ENCODE measurements at regions not wholly inside any gene's neighbourhood (a gene's known extent, or its start where the extent isn't known, plus 50 kb on each side); places are given as distances from the start of the nearest gene placed in this dataset.

GRCh38 chr17:5942687-5943086, 127.5 kb upstream of the WSCD1 start:
- TF ChIP-seq, protein P1, sequence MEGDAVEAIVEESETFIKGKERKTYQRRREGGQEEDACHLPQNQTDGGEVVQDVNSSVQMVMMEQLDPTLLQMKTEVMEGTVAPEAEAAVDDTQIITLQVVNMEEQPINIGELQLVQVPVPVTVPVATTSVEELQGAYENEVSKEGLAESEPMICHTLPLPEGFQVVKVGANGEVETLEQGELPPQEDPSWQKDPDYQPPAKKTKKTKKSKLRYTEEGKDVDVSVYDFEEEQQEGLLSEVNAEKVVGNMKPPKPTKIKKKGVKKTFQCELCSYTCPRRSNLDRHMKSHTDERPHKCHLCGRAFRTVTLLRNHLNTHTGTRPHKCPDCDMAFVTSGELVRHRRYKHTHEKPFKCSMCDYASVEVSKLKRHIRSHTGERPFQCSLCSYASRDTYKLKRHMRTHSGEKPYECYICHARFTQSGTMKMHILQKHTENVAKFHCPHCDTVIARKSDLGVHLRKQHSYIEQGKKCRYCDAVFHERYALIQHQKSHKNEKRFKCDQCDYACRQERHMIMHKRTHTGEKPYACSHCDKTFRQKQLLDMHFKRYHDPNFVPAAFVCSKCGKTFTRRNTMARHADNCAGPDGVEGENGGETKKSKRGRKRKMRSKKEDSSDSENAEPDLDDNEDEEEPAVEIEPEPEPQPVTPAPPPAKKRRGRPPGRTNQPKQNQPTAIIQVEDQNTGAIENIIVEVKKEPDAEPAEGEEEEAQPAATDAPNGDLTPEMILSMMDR (IDR thresholded peaks at IDR 0.05): no peak
- TF ChIP-seq POLR2A (IDR thresholded peaks at IDR 0.05; ENCODE audit: low read depth): no peak
- TF ChIP-seq EP300 (IDR thresholded peaks at IDR 0.05): no peak
- TF ChIP-seq POLR2AphosphoS5 (IDR thresholded peaks at IDR 0.05): no peak
- H3K27ac ChIP-seq (replicated peaks in 1 of 4): no peak overlapping the region
- H3K4me1 ChIP-seq: no peaks in the 10 kb centered on the region
- peaks cover 0 to 42% (median 0%) of the 10 kb centered on the region in 4 donors for H3K27me3 ChIP-seq
- no peaks in the 10 kb centered on the region for H3K9me3 ChIP-seq
- intact Hi-C loops (cut with DNase I): no loop called here
- 47% methylated on average over 7 of the region's 7 CpGs for WGBS
- no peak overlapping the region for H3K4me3 ChIP-seq
- H3K36me3 ChIP-seq: no peaks in the 10 kb centered on the region
- DNase-seq (ENCODE audit: extremely low spot score): no peak

GRCh38 chr17:5943232-5943631, 126.9 kb upstream of the WSCD1 start:
- WGBS: 23% methylated on average over 7 of the region's 7 CpGs
- Histone ChIP-seq H3K27me3 (peaks cover 0 to 41% (median 0%) of the 10 kb centered on the region in 4 donors), H3K4me3 (no peak overlapping the region), H3K27ac (replicated peaks in 1 of 4) (no peak overlapping the region), H3K9me3 (no peaks in the 10 kb centered on the region), H3K36me3 (no peaks in the 10 kb centered on the region), H3K4me1 (no peaks in the 10 kb centered on the region)
- no peak for DNase-seq (ENCODE audit: extremely low spot score)
- intact Hi-C loops (cut with DNase I): no loop called here
- TF ChIP-seq POLR2AphosphoS5 (IDR thresholded peaks at IDR 0.05): no peak
- no peak for TF ChIP-seq POLR2A (IDR thresholded peaks at IDR 0.05; ENCODE audit: low read depth)
- TF ChIP-seq, protein P1 (IDR thresholded peaks at IDR 0.05): no peak
- TF ChIP-seq EP300 (IDR thresholded peaks at IDR 0.05): no peak

DNA sequence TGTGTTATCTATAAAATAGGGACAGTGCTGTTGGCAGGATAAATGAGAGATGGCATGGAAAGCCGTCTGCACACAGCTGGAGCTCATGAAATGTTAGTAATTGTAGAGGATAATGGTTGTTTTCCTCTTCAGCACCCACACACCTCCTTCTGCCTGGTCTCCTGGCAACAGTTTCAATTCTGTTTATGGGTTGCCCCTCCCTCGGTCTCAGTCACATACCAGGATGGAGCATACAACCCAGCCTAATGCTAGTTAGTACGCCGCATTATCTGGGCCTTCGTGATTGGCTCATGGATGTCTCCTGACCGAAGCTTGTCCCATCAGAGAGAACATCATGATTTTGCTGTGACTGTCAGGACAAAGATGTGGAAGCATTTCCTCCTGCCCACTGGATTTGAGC, 126.2 kb upstream of the WSCD1 start:
- TF ChIP-seq, protein P1 (IDR thresholded peaks at IDR 0.05): no peak
- TF ChIP-seq EP300 (IDR thresholded peaks at IDR 0.05): no peak
- TF ChIP-seq POLR2A (IDR thresholded peaks at IDR 0.05; ENCODE audit: low read depth): no peak
- TF ChIP-seq POLR2AphosphoS5 (IDR thresholded peaks at IDR 0.05): no peak

DNA sequence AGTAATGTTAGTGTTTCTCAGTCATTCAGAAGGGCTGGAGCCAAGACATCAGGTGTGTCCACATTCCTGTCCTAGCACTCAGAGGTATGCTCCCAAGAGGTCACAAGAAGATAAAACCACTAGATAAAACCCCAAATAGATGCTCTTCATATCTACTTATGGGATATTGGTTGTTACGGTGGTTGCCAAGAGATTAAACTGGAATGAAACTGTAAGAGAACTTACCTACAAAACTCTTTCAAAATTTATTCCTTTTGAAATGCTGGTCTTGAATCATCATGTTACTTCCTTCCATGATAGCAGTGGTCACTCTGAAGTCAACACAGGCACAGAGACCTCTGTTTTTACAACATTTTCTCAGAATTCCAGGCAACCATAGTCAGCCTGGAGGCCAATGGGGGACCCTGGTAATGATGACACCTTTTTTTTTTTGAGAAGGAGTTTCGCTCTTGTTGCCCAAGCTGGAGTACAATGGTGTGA, 122.4 kb upstream of the WSCD1 start:
- WGBS: 72% methylated on average over 2 of the region's 2 CpGs
- no peaks in the 10 kb centered on the region for H3K9me3 ChIP-seq
- intact Hi-C loops (cut with DNase I): no loop called here

More for the DNA sequence above, 126.2 kb upstream of the WSCD1 start:
- Histone ChIP-seq H3K36me3 (no peaks in the 10 kb centered on the region), H3K27me3 (peaks cover 0 to 48% (median 0%) of the 10 kb centered on the region in 4 donors), H3K9me3 (no peaks in the 10 kb centered on the region), H3K27ac (replicated peaks in 1 of 4) (no peak overlapping the region), H3K4me1 (no peaks in the 10 kb centered on the region), H3K4me3 (no peak overlapping the region)
- intact Hi-C loops (cut with DNase I): no loop called here
- WGBS: 77% methylated on average over 6 of the region's 6 CpGs
- no peak for DNase-seq (ENCODE audit: extremely low spot score)

More for the DNA sequence above, 122.4 kb upstream of the WSCD1 start:
- TF ChIP-seq EP300 (IDR thresholded peaks at IDR 0.05): no peak
- TF ChIP-seq POLR2AphosphoS5 (IDR thresholded peaks at IDR 0.05): no peak
- TF ChIP-seq POLR2A (IDR thresholded peaks at IDR 0.05; ENCODE audit: low read depth): no peak
- TF ChIP-seq, protein P1 (IDR thresholded peaks at IDR 0.05): no peak
- no peaks in the 10 kb centered on the region for H3K4me1 ChIP-seq
- H3K4me3 ChIP-seq: no peak overlapping the region
- no peaks in the 10 kb centered on the region for H3K36me3 ChIP-seq
- H3K27ac ChIP-seq (replicated peaks in 1 of 4): no peak overlapping the region
- H3K27me3 ChIP-seq: peaks cover 0 to 30% (median 0%) of the 10 kb centered on the region in 4 donors
- no peak for DNase-seq (ENCODE audit: extremely low spot score)

All from esophagus muscularis mucosa (tissue), 4 donors.